ENCODE measurements at regions not wholly inside any gene's neighbourhood (a gene's known extent, or its start where the extent isn't known, plus 50 kb on each side); places are given as distances from the start of the nearest gene placed in this dataset.

GRCh38 chr9:4413856-4414255 is 76.4 kb upstream of the SLC1A1 start:
- TF ChIP-seq POLR2AphosphoS5 (IDR thresholded peaks at IDR 0.05; ENCODE audit: low read depth, low read length) (no peak), RAD21 (IDR thresholded peaks at IDR 0.05; ENCODE audit: low read length) (no peak), MEF2A (IDR thresholded peaks at IDR 0.05; ENCODE audit: borderline replicate concordance, low read depth) (no peak), PBX3 (IDR thresholded peaks at IDR 0.05) (no peak), EZH2phosphoT487 (IDR thresholded peaks at IDR 0.05; ENCODE audit: borderline replicate concordance, low read depth) (no peak), RCOR1 (IDR thresholded peaks at IDR 0.05; ENCODE audit: low read length) (0 out of 2 replicates have a peak, but pooled peaks have one; percentile 9), RFX5 (IDR thresholded peaks at IDR 0.05; ENCODE audit: low read length) (no peak), SMC3 (IDR thresholded peaks at IDR 0.05; ENCODE audit: low read depth, low read length) (no peak), MAX (IDR thresholded peaks at IDR 0.05; ENCODE audit: low read depth) (no peak), SIN3A (IDR thresholded peaks at IDR 0.05; ENCODE audit: borderline replicate concordance, low read depth, low read length) (no peak), NRF1 (IDR thresholded peaks at IDR 0.05; ENCODE audit: low read depth, low read length) (no peak)
- TF ChIP-seq, protein P1, sequence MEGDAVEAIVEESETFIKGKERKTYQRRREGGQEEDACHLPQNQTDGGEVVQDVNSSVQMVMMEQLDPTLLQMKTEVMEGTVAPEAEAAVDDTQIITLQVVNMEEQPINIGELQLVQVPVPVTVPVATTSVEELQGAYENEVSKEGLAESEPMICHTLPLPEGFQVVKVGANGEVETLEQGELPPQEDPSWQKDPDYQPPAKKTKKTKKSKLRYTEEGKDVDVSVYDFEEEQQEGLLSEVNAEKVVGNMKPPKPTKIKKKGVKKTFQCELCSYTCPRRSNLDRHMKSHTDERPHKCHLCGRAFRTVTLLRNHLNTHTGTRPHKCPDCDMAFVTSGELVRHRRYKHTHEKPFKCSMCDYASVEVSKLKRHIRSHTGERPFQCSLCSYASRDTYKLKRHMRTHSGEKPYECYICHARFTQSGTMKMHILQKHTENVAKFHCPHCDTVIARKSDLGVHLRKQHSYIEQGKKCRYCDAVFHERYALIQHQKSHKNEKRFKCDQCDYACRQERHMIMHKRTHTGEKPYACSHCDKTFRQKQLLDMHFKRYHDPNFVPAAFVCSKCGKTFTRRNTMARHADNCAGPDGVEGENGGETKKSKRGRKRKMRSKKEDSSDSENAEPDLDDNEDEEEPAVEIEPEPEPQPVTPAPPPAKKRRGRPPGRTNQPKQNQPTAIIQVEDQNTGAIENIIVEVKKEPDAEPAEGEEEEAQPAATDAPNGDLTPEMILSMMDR (IDR thresholded peaks at IDR 0.05), result no peak
